ENCODE measurements at regions not wholly inside any gene's neighbourhood (a gene's known extent, or its start where the extent isn't known, plus 50 kb on each side); places are given as distances from the start of the nearest gene placed in this dataset.
"Not testable (repeated sequence)": the region's sequence is repeated elsewhere in the genome, so short reads cannot be mapped to it uniquely, and the experiment has no call there.

- H3K4me1 Mint-ChIP-seq (ENCODE audit: low read depth): peaks cover 35% of the 10 kb centered on the region
- H3K27ac Mint-ChIP-seq: peak overlapping the region; percentile 50
- H3K9me3 Mint-ChIP-seq: peaks cover 7 to 19% of the 10 kb centered on the region in 2 donors
- H3K36me3 Mint-ChIP-seq (ENCODE audit: insufficient read depth in 2 of 2): peaks cover 5 to 49% of the 10 kb centered on the region in 2 donors
- not testable (repeated sequence) for ATAC-seq (replicated peaks in 1 of 2); DNase-seq; H3K27me3 Mint-ChIP-seq (ENCODE audit: low read depth)
- peak overlapping the region; percentile 4 to 55 for H3K4me3 Mint-ChIP-seq
These were observed 1093.1 kb upstream of the DEFB115 start for GRCh38 chr20:30164389-30164788.

DNA sequence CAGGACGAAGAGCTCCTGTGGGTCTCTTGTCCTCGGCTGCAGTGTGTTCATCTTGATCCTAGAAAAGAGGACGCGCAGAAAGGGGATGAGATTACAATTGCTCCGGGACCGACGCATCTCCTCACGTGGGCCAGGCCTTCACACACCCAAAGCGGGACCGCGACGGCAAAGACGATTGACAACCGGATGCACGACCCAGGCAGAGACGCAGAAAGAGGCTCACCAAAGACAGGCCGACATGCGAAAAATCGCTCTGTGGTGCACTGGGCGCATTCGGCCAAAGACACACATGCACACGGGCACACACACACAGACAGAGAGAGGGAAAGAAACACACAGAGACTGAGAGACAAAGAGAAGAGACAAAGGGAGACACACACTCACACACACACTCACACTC lies 1089.9 kb upstream of the DEFB115 start:
- ATAC-seq (replicated peaks in 1 of 2) (no peak), DNase-seq (no peak)
- Mint-ChIP-seq H3K36me3 (ENCODE audit: insufficient read depth in 2 of 2) (peaks cover 5 to 40% of the 10 kb centered on the region in 2 donors), H3K9me3 (peaks cover 6 to 18% of the 10 kb centered on the region in 2 donors), H3K4me1 (ENCODE audit: low read depth) (peaks cover 35% of the 10 kb centered on the region), H3K4me3 (peak overlapping the region in 1 of 2 donors; percentile 43), H3K27ac (no peak overlapping the region), H3K27me3 (ENCODE audit: low read depth) (no peaks in the 10 kb centered on the region)

DNA sequence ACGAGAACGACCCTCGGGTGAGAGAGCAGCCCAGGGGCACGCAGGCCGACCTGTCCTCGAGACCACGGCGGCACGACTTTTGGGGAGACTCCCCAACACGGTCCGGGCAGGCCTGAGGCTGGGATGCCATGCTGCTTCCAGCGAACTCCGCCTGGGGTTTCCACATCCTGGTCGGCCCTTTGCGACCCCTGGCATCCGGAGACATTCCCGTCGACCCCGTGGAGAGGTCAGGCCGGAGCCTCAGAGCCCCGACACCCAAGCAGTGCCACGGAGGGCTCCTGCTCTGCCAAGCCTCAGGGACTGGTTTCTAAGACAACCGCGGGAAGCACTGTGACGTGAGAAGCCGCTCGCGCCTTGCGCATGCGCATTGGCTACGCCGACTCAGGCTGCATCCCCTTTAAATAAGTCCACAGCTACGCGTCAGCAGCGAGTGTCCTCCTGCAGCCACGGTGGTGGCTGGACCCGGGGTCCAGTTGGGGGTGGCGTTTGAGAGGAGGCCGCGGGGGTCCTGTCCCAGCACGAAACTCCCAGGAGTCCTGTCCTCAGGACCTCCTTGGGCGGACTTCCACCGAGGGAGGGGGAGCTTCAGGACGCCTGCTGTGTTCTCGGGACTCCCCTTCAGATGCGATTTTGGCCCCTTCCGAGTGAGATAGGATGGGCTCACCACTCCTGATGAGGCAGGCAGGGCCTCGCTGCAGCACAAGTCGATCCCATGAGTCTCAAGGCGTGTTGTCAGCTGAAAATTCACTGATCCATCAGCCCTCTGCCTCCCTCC lies 1089.3 kb upstream of the DEFB115 start:
- H3K27ac Mint-ChIP-seq: no peak overlapping the region
- peaks cover 35% of the 10 kb centered on the region for H3K4me1 Mint-ChIP-seq (ENCODE audit: low read depth)
- peak overlapping the region in 1 of 2 donors; percentile 43 for H3K4me3 Mint-ChIP-seq
- DNase-seq: peak; percentile 1 to 22
- H3K27me3 Mint-ChIP-seq (ENCODE audit: low read depth): no peaks in the 10 kb centered on the region
- peak in 1 of 2 donors; percentile 40 for ATAC-seq (replicated peaks in 1 of 2)
- peaks cover 5 to 36% of the 10 kb centered on the region in 2 donors for H3K36me3 Mint-ChIP-seq (ENCODE audit: insufficient read depth in 2 of 2)
- H3K9me3 Mint-ChIP-seq: peaks cover 6 to 18% of the 10 kb centered on the region in 2 donors

GRCh38 chr20:30168800-30169138 lies 1088.7 kb upstream of the DEFB115 start:
- Mint-ChIP-seq H3K4me1 (ENCODE audit: low read depth) (peaks cover 34% of the 10 kb centered on the region), H3K36me3 (ENCODE audit: insufficient read depth in 2 of 2) (peaks cover 5 to 34% of the 10 kb centered on the region in 2 donors), H3K27ac (no peak overlapping the region), H3K4me3 (no peak overlapping the region), H3K27me3 (ENCODE audit: low read depth) (no peaks in the 10 kb centered on the region), H3K9me3 (peaks cover 8 to 18% of the 10 kb centered on the region in 2 donors)
- ATAC-seq (replicated peaks in 1 of 2): no peak
- no peak for DNase-seq

DNA sequence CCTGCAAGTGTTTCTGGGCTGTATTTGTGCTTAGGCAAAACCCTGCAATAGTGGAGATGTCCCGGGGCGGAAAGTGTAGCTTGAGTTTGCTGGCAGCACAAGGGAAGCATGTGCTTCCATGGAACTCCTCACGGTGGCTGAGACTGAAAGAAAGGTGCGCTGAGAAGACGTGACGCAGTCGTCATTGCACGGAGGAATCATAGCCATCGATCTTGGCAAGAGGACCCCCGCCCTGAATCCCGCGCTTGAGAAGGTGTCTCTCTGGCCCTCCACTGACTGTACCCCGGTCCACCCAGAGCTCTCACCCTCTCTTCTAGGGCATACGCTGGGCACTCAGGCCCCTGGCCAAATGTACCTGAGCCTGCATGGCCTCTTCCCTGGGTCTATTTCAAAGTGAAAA lies 1081.8 kb upstream of the DEFB115 start:
- Mint-ChIP-seq H3K27me3 (ENCODE audit: low read depth) (no peaks in the 10 kb centered on the region), H3K4me3 (no peak overlapping the region), H3K27ac (no peak overlapping the region), H3K9me3 (peaks cover 1 to 6% of the 10 kb centered on the region in 2 donors), H3K4me1 (ENCODE audit: low read depth) (no peaks in the 10 kb centered on the region), H3K36me3 (ENCODE audit: insufficient read depth in 2 of 2) (no peaks in the 10 kb centered on the region)
- ATAC-seq (replicated peaks in 1 of 2): no peak
- DNase-seq: no peak

GRCh38 chr20:30183124-30183523 lies 1074.3 kb upstream of the DEFB115 start:
- H3K36me3 Mint-ChIP-seq (ENCODE audit: insufficient read depth in 2 of 2); H3K27me3 Mint-ChIP-seq (ENCODE audit: low read depth); H3K4me3 Mint-ChIP-seq; H3K27ac Mint-ChIP-seq; ATAC-seq (replicated peaks in 1 of 2); H3K9me3 Mint-ChIP-seq; DNase-seq; H3K4me1 Mint-ChIP-seq (ENCODE audit: low read depth): not testable (repeated sequence)

DNA sequence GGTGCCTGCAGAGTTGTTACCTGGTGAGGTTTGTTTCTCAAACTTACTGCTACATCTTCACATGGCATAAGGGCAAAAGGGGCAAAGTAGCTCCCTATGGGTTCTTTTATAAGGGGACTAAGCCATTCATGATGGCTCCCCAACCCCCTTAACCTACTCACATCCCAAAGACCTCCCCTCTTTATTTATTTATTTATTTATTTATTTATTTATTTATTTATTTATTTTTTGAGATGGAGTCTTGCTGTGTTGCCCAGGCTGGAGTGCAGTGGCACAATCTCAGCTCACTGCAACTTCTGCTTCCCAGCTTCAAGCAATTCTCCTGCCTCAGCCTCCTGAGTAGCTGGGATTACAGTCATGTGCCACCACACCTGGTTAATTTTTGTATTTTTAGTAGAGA lies 1065.7 kb upstream of the DEFB115 start:
- not testable (repeated sequence) for H3K27me3 Mint-ChIP-seq (ENCODE audit: low read depth); ATAC-seq (replicated peaks in 1 of 2); H3K4me1 Mint-ChIP-seq (ENCODE audit: low read depth); H3K4me3 Mint-ChIP-seq; H3K36me3 Mint-ChIP-seq (ENCODE audit: insufficient read depth in 2 of 2); H3K9me3 Mint-ChIP-seq; H3K27ac Mint-ChIP-seq; DNase-seq

GRCh38 chr20:30234477-30234876 lies 1023.0 kb upstream of the DEFB115 start:
- H3K4me1 Mint-ChIP-seq (ENCODE audit: low read depth); H3K36me3 Mint-ChIP-seq (ENCODE audit: insufficient read depth in 2 of 2); H3K27me3 Mint-ChIP-seq (ENCODE audit: low read depth); H3K4me3 Mint-ChIP-seq; ATAC-seq (replicated peaks in 1 of 2); DNase-seq; H3K9me3 Mint-ChIP-seq; H3K27ac Mint-ChIP-seq: not testable (repeated sequence)

DNA sequence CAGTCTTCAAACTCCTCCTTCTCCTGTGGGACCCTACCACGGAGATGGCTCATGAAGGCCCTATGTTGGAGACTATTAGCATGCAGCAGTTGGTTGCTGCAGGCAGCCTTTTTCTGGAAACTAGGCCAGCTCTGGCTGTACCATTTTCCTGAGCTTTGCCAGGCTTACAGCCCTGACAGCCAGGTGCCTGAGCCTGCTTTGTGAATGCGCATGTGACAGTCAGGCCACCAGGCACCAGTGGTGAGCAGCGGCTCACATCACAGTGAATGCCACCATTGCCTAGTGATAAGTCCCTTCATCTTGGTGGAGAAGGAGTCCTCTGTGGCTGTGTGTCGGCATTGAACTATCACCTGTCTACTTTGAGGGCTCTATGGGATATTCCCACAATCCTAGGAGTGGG lies 982.4 kb upstream of the DEFB115 start:
- DNase-seq; H3K27me3 Mint-ChIP-seq (ENCODE audit: low read depth); H3K27ac Mint-ChIP-seq: not testable (repeated sequence)

GRCh38 chr20:30281584-30282197 lies 975.8 kb upstream of the DEFB115 start:
- H3K27me3 Mint-ChIP-seq (ENCODE audit: low read depth): no peaks in the 10 kb centered on the region
- DNase-seq (no peak), ATAC-seq (replicated peaks in 1 of 2) (no peak)
- H3K9me3 Mint-ChIP-seq: peaks cover 4 to 7% of the 10 kb centered on the region in 2 donors
- H3K4me3 Mint-ChIP-seq: no peak overlapping the region
- no peak overlapping the region for H3K27ac Mint-ChIP-seq
- peaks cover 22% of the 10 kb centered on the region for H3K4me1 Mint-ChIP-seq (ENCODE audit: low read depth)
- H3K36me3 Mint-ChIP-seq (ENCODE audit: insufficient read depth in 2 of 2): peaks cover 9 to 17% of the 10 kb centered on the region in 2 donors

More for the DNA sequence above, 982.4 kb upstream of the DEFB115 start:
- not testable (repeated sequence) for ATAC-seq (replicated peaks in 1 of 2); H3K4me3 Mint-ChIP-seq; H3K9me3 Mint-ChIP-seq; H3K36me3 Mint-ChIP-seq (ENCODE audit: insufficient read depth in 2 of 2)
- peaks cover 10% of the 10 kb centered on the region for H3K4me1 Mint-ChIP-seq (ENCODE audit: low read depth)

- not testable (repeated sequence) for H3K27me3 Mint-ChIP-seq (ENCODE audit: low read depth); H3K9me3 Mint-ChIP-seq
- DNase-seq (peak; percentile 73 to 74), ATAC-seq (replicated peaks in 1 of 2) (peak; percentile 46 to 56)
- Mint-ChIP-seq H3K4me3 (peak overlapping the region; percentile 68 to 81), H3K27ac (peak overlapping the region; percentile 28), H3K4me1 (ENCODE audit: low read depth) (peaks cover 19% of the 10 kb centered on the region), H3K36me3 (ENCODE audit: insufficient read depth in 2 of 2) (peaks cover 6 to 11% of the 10 kb centered on the region in 2 donors)
These were observed 973.8 kb upstream of the DEFB115 start for GRCh38 chr20:30283476-30284280.

GRCh38 chr20:30284281-30284905 lies 973.1 kb upstream of the DEFB115 start:
- no peaks in the 10 kb centered on the region for H3K27me3 Mint-ChIP-seq (ENCODE audit: low read depth)
- peaks cover 8 to 11% of the 10 kb centered on the region in 2 donors for H3K36me3 Mint-ChIP-seq (ENCODE audit: insufficient read depth in 2 of 2)
- no peak for DNase-seq
- peaks cover 26% of the 10 kb centered on the region for H3K4me1 Mint-ChIP-seq (ENCODE audit: low read depth)
- H3K27ac Mint-ChIP-seq: no peak overlapping the region
- peaks cover 4 to 7% of the 10 kb centered on the region in 2 donors for H3K9me3 Mint-ChIP-seq
- peak overlapping the region; percentile 68 to 81 for H3K4me3 Mint-ChIP-seq
- ATAC-seq (replicated peaks in 1 of 2): no peak

- H3K4me3 Mint-ChIP-seq: no peak overlapping the region
- H3K27ac Mint-ChIP-seq: no peak overlapping the region
- peaks cover 4% of the 10 kb centered on the region in 2 donors for H3K9me3 Mint-ChIP-seq
- peaks cover 8 to 12% of the 10 kb centered on the region in 2 donors for H3K36me3 Mint-ChIP-seq (ENCODE audit: insufficient read depth in 2 of 2)
- DNase-seq: no peak
- H3K4me1 Mint-ChIP-seq (ENCODE audit: low read depth): peaks cover 30% of the 10 kb centered on the region
- H3K27me3 Mint-ChIP-seq (ENCODE audit: low read depth): no peaks in the 10 kb centered on the region
- ATAC-seq (replicated peaks in 1 of 2): no peak
These were observed 971.8 kb upstream of the DEFB115 start for GRCh38 chr20:30285677-30286076.

All from activated T-cell treated with anti-CD3 and anti-CD28 coated beads, Interleukin-2, amount 50 U/mL, for 72 hours (primary cell).